GM12878 (cell line): ENCODE measurements at regions not wholly inside any gene's neighbourhood (a gene's known extent, or its start where the extent isn't known, plus 50 kb on each side); places are given as distances from the start of the nearest gene placed in this dataset.

Source experiments
- ATAC-seq: fragments of 200-7000 bp; cut with Tn5 transposase; 3 replicates; pipeline ENCODE4 v1.9.1; 2020; ENCODE audit warnings: mild to moderate bottlenecking, moderate library complexity
- BruUV-seq: library from RNA; stranded (reverse); fragments of 400-500 nt; replicated peaks from 2 replicates; lab custom pipeline; 2021; lab: Mats Ljungman, UMichigan
- CTCF ChIA-PET: fragments of 300-600 bp; sonication (Branson Sonifier 250); formaldehyde crosslinking; extraction: SDS; loops from one replicate; lab custom pipeline; 2021; ENCODE audit warnings: inconsistent platforms; lab: Yijun Ruan, JAX
- POLR2A ChIA-PET: fragments of 350-600 bp; formaldehyde crosslinking; extraction: SDS; loops from one replicate; lab custom pipeline; 2021; ENCODE audit warnings: inconsistent platforms; lab: Charles Lee
- RAD21 ChIA-PET: fragments of 300-600 bp; sonication (Branson Sonifier 250); formaldehyde crosslinking; loops from one replicate; lab custom pipeline; 2023; ENCODE audit warnings: antibody characterized with exemption; ENCODE audit not compliant: unreplicated experiment; lab: Charles Lee
- SMC1A ChIA-PET: fragments of 300-600 bp; sonication (Branson Sonifier 250); formaldehyde crosslinking; loops from one replicate; lab custom pipeline; 2023; ENCODE audit not compliant: unreplicated experiment, uncharacterized antibody; lab: Charles Lee
- DNase-seq: peaks from one replicate; pipeline ENCODE4 v3.0.0-alpha.2; 2011; ENCODE audit warnings: low read depth, low spot score
- FAIRE-seq: peaks from 3 replicates; lab custom pipeline; 2011; peaks lifted over from hg19 to GRCh38; lab: Jason Lieb, UNC
- H2AFZ ChIP-seq: 2 replicates; pipeline ENCODE4 v1.6.0; 2011; ENCODE audit warnings: low read depth, low read length, control low read depth; ENCODE audit not compliant: control insufficient read depth
- H3K27ac ChIP-seq: 2 replicates; pipeline ENCODE4 v1.5.1; 2011; ENCODE audit warnings: control low read depth; ENCODE audit not compliant: control insufficient read depth, insufficient read depth
- H3K27me3 ChIP-seq, 2 experiments: replicated peaks in 1 of 2; 2 replicates each; pipeline versions ENCODE4 v1.6.0 to v1.6.1; 2011; ENCODE audit warnings: low read length in 1 of 2; ENCODE audit not compliant: control insufficient read depth in 2 of 2, insufficient read depth in 2 of 2
- H3K36me3 ChIP-seq, 2 experiments: 2 replicates each; pipeline ENCODE4 v1.5.1; 2011; ENCODE audit warnings: low read length in 1 of 2; ENCODE audit not compliant: control insufficient read depth in 2 of 2, insufficient read depth in 2 of 2
- H3K4me1 ChIP-seq: 2 replicates; pipeline ENCODE4 v1.6.1; 2011; ENCODE audit warnings: mild to moderate bottlenecking, low read length, moderate library complexity, mixed read lengths; ENCODE audit not compliant: control insufficient read depth, insufficient read depth
- H3K4me2 ChIP-seq: 2 replicates; pipeline ENCODE4 v1.6.0; 2011; ENCODE audit warnings: control low read depth; ENCODE audit not compliant: control insufficient read depth, insufficient read depth
- H3K4me3 ChIP-seq: fragments of 200-600 bp; sonication (generic); 2 replicates; pipeline ENCODE4 v1.5.1; 2016
- H3K79me2 ChIP-seq: 2 replicates; pipeline ENCODE4 v1.6.0; 2011; ENCODE audit warnings: low read length; ENCODE audit not compliant: control insufficient read depth, insufficient read depth
- H3K9ac ChIP-seq: 2 replicates; pipeline ENCODE4 v1.8.0; 2011; ENCODE audit warnings: low read length, control low read depth, mixed read lengths; ENCODE audit not compliant: control insufficient read depth, insufficient read depth
- H3K9me3 ChIP-seq: replicated peaks from 3 replicates; pipeline ENCODE4 v1.5.1; 2011; ENCODE audit warnings: mild to moderate bottlenecking, low read length; ENCODE audit not compliant: control insufficient read depth, insufficient read depth
- H4K20me1 ChIP-seq: 2 replicates; pipeline ENCODE4 v1.6.0; 2011; ENCODE audit not compliant: control insufficient read depth, insufficient read depth
- BCLAF1 ChIP-seq: fragments of 450-650 bp; IDR thresholded peaks from 2 replicates; pipeline ENCODE4 v1.6.1; 2017; ENCODE audit warnings: antibody characterized with exemption, mild to moderate bottlenecking, moderate library complexity
- IKZF1 ChIP-seq: fragments of 450-650 bp; conservative IDR thresholded peaks from 2 replicates; pipeline ENCODE4 v1.6.1; 2017; ENCODE audit warnings: antibody characterized with exemption, mild to moderate bottlenecking
- JUND ChIP-seq: IDR thresholded peaks from 2 replicates; pipeline ENCODE4 v1.6.1; 2012; ENCODE audit warnings: low read depth, mild to moderate bottlenecking, low read length, improper control_type of control experiment, moderate library complexity
- MYC ChIP-seq: IDR thresholded peaks from 2 replicates; pipeline ENCODE4 v1.6.1; 2011; ENCODE audit warnings: mild to moderate bottlenecking, low read length, moderate library complexity, inconsistent platforms; ENCODE audit not compliant: insufficient read depth, insufficient replicate concordance, insufficient read length, severe bottlenecking
- NFYA ChIP-seq: IDR thresholded peaks from 2 replicates; pipeline ENCODE4 v1.6.1; 2011; ENCODE audit warnings: low read depth, mild to moderate bottlenecking, low read length, improper control_type of control experiment, borderline replicate concordance
- PBX3 ChIP-seq: IDR thresholded peaks from 2 replicates; pipeline ENCODE4 v1.6.1; 2011; ENCODE audit warnings: mild to moderate bottlenecking, low read depth, low read length, moderate library complexity; ENCODE audit not compliant: insufficient replicate concordance
- REST ChIP-seq: IDR thresholded peaks from 2 replicates; pipeline ENCODE4 v1.6.1; 2012; ENCODE audit warnings: mild to moderate bottlenecking, low read depth, low read length
- TAF1 ChIP-seq: IDR thresholded peaks from 2 replicates; pipeline ENCODE4 v1.6.1; 2011; ENCODE audit warnings: mild to moderate bottlenecking, low read depth, low read length, borderline replicate concordance
- TARDBP ChIP-seq: IDR thresholded peaks from 2 replicates; pipeline ENCODE4 v1.6.1; 2016; ENCODE audit warnings: borderline replicate concordance
- ZNF24 ChIP-seq: fragments of 450-650 bp; IDR thresholded peaks from 2 replicates; pipeline ENCODE4 v1.6.1; 2017; ENCODE audit warnings: antibody characterized with exemption, mild to moderate bottlenecking
- ZNF687 ChIP-seq: fragments of 450-650 bp; IDR thresholded peaks from 2 replicates; pipeline ENCODE4 v1.6.1; 2017; ENCODE audit warnings: mild to moderate bottlenecking, moderate library complexity
- WGBS: methylation state at CpG from one replicate; pipeline ENCODE4 v1.1.6; 2016; ENCODE audit warnings: low lambda C conversion rate; ENCODE audit not compliant: insufficient replicate concordance, insufficient coverage; ENCODE audit errors: missing lambda C conversion rate; 5-methylcytosine and 5-hydroxymethylcytosine counted together
- in situ Hi-C: fragments of 300-500 bp; cut with MboI; formaldehyde crosslinking; loops from 9 replicates; pipeline ENCODE4 v1.14.3; 2018; ENCODE audit warnings: mixed read lengths
- intact Hi-C: fragments of 100-400 bp; cut with micrococcal nuclease; formaldehyde crosslinking; loops from one replicate; pipeline ENCODE4 v1.14.2; 2022; ENCODE audit not compliant: unreplicated experiment

GRCh38 chr7:86629-87028, 105.7 kb upstream of the FAM20C start (continued):
- no peak for TF ChIP-seq TAF1
- TF ChIP-seq ZNF687: no peak

GRCh38 chr7:87047-87446, 105.3 kb upstream of the FAM20C start:
- ChIA-PET SMC1A (no interaction called here), POLR2A (no interaction called here), RAD21 (no interaction called here), CTCF (no interaction called here)
- Histone ChIP-seq H2AFZ (no peak overlapping the region), H3K4me3 (no peak overlapping the region), H4K20me1 (no peaks in the 10 kb centered on the region), H3K9ac (no peak overlapping the region), H3K4me2 (no peak overlapping the region), H3K27ac (no peak overlapping the region), H3K36me3 (no peaks in the 10 kb centered on the region), H3K27me3 (no peaks in the 10 kb centered on the region), H3K9me3 (no peaks in the 10 kb centered on the region), H3K4me1 (no peaks in the 10 kb centered on the region), H3K79me2 (no peaks in the 10 kb centered on the region)
- FAIRE-seq (no peak), DNase-seq (no peak), ATAC-seq (no peak)
- intact Hi-C loops: no loop called here
- WGBS: 18% methylated on average over 5 of the region's 5 CpGs
- BruUV-seq: no TSS peak
- in situ Hi-C loops: no loop called here
- TF ChIP-seq JUND (no peak), NFYA (no peak), PBX3 (no peak), REST (no peak), IKZF1 (no peak), TARDBP (no peak), ZNF24 (no peak), BCLAF1 (no peak), MYC (no peak)
